WERI-Rb-1 (cell line): ENCODE measurements at regions not wholly inside any gene's neighbourhood (a gene's known extent, or its start where the extent isn't known, plus 50 kb on each side); places are given as distances from the start of the nearest gene placed in this dataset.
"Not testable (repeated sequence)": the region's sequence is repeated elsewhere in the genome, so short reads cannot be mapped to it uniquely, and the experiment has no call there.

ENCODE experiments used
- DNase-seq: peaks from one replicate; pipeline ENCODE4 v3.0.0-alpha.2; 2020
- H3K27ac ChIP-seq: fragments of 250-450 bp; sonication (Bioruptor Pico); 2 replicates; pipeline ENCODE4 v1.5.1; 2020; ENCODE audit warnings: mild to moderate bottlenecking, moderate library complexity
- H3K27me3 ChIP-seq: fragments of 250-450 bp; sonication (Bioruptor Pico); 2 replicates; pipeline ENCODE4 v1.5.1; 2021; ENCODE audit warnings: mild to moderate bottlenecking, low read depth, moderate library complexity; ENCODE audit not compliant: insufficient read depth, severe bottlenecking
- H3K36me3 ChIP-seq: fragments of 250-450 bp; sonication (Bioruptor Pico); 2 replicates; pipeline ENCODE4 v1.5.1; 2020; ENCODE audit warnings: mild to moderate bottlenecking, moderate library complexity
- H3K4me3 ChIP-seq: 2 replicates; pipeline ENCODE4 v1.5.1; 2011; ENCODE audit warnings: low read depth, mild to moderate bottlenecking, control low read depth, low read length
- H3K9me3 ChIP-seq: fragments of 250-450 bp; sonication (Bioruptor Pico); 2 replicates; pipeline ENCODE4 v1.5.1; 2021; ENCODE audit warnings: mild to moderate bottlenecking, moderate library complexity; ENCODE audit not compliant: severe bottlenecking
- TF ChIP-seq, protein P1 (sequence below): IDR thresholded peaks from 2 replicates; pipeline ENCODE4 v1.5.1; 2011; ENCODE audit warnings: low read depth, mild to moderate bottlenecking, control low read depth, inconsistent platforms, low read length

DNA sequence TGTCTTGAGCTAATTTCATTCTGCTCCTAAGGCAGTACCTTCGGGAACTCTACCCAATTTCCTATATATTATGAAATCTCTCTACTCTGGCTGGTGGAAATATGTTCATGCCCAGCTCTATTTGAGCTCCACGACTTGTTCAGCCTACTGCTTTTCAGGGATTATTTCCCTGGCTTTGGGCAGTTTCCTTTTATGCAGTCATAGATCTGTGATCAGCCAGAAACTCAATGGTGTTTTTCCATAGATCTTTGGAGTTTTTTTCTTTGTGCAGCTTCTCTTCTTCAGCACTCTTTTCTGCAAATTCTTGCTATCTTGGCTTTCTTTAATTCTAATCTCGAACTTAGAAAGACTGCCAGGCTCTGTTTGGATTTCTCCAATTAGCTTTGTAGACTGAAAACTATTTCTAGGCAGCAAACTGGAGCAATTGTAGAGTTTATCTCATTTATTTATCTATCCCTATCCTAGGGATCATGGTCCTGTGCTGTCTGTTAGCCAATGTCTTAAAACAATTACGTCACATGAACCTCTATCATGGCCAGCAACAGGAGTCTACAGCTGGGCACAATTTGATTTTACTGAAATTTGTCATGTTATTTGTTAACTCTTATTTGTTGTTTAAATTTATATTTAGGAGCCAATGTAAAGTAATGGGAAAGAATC lies 328.4 kb downstream of the BCKDHB start:
- Histone ChIP-seq H3K36me3 (no peaks in the 10 kb centered on the region), H3K4me3 (no peak overlapping the region), H3K9me3 (no peaks in the 10 kb centered on the region), H3K27me3 (no peaks in the 10 kb centered on the region), H3K27ac (no peak overlapping the region)
- no peak for DNase-seq
- TF ChIP-seq, protein P1, sequence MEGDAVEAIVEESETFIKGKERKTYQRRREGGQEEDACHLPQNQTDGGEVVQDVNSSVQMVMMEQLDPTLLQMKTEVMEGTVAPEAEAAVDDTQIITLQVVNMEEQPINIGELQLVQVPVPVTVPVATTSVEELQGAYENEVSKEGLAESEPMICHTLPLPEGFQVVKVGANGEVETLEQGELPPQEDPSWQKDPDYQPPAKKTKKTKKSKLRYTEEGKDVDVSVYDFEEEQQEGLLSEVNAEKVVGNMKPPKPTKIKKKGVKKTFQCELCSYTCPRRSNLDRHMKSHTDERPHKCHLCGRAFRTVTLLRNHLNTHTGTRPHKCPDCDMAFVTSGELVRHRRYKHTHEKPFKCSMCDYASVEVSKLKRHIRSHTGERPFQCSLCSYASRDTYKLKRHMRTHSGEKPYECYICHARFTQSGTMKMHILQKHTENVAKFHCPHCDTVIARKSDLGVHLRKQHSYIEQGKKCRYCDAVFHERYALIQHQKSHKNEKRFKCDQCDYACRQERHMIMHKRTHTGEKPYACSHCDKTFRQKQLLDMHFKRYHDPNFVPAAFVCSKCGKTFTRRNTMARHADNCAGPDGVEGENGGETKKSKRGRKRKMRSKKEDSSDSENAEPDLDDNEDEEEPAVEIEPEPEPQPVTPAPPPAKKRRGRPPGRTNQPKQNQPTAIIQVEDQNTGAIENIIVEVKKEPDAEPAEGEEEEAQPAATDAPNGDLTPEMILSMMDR, result no peak

DNA sequence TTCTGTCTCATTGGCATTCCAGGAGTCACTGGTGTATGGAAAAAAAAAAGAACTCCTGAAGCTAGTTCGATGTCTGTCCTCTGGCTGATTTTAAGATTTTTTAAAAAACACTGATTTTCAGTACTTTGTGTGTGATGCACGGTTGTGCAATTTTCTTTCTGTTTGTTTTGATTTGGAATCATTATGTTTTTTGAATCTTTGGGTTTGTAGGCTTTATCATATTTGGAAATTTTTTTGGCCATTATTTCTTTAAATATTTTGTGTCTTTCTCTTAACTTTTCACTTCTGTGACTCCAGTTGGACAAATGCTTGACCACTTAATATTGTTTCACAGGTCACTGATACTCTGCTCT lies 327.2 kb downstream of the BCKDHB start:
- no peaks in the 10 kb centered on the region for H3K36me3 ChIP-seq
- H3K27ac ChIP-seq, result no peak overlapping the region
- no peak for DNase-seq
- no peaks in the 10 kb centered on the region for H3K9me3 ChIP-seq
- no peaks in the 10 kb centered on the region for H3K27me3 ChIP-seq
- TF ChIP-seq, protein P1, result no peak
- no peak overlapping the region for H3K4me3 ChIP-seq

DNA sequence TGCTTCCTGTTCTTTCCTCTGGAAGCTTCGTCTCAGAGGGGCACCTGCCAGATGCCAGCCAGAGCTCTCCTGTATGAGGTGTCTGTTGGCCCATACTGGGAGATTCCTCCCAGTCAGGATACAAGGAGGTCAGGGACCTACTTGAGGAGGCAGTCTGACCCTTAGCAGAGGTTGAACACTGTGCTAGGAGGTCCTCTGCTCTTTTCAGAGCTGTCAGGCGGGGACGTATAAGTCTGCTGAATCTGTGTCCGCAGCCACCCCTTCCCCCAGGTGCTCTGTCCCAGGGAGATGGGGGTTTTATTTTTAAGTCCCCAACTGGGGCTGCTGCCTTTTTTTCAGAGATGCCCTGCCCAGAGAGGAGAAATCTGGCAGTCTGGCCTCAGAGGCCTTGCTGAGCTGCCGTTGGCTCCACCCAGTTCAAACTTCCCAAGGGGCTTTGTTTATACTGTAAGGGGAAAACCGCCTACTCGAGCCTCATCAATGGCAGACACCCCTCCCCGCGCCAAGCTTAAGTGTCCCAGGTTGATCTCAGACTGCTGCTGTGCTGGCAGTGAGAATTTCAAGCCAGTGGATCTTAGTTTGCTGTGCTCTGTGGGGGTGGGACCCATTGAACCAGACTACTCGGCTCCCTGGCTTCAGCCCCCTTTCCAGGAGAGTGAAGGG lies 326.7 kb downstream of the BCKDHB start:
- no peaks in the 10 kb centered on the region for H3K9me3 ChIP-seq
- H3K4me3 ChIP-seq, result no peak overlapping the region
- no peaks in the 10 kb centered on the region for H3K36me3 ChIP-seq
- no peak for DNase-seq
- TF ChIP-seq, protein P1, result no peak
- H3K27ac ChIP-seq, result no peak overlapping the region
- no peaks in the 10 kb centered on the region for H3K27me3 ChIP-seq

DNA sequence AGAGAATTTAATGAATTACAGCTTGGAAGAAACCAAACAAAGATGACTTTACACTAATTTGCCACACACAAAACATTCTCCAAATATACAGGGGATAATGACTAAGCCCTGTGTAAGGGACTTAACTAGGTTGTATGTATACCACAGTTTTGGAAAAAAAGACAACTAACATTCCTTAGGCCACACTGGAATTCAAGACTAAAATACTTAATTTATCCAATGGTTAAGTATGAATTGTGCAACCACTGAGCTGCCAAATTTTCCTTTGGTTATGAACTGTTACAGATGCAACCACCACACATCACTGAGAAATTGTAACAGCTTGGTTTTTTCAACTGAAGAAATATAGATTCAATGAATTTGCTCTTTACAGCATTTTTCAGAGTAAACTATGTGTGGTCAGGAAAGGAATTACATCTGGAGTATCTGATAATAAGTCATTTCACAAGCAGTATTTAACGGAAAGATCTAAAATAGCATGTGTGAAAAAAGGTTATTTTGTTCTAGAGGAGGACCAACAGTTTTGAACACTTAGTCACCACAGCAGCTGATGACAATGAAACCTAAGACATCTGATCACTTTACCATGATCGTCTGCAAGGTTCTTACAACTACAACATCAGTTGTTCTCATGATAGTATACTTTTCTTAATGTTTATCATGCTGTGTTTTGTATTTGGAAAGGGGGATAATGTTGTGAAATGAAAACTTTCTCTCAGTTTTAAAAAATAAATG lies 318.8 kb downstream of the BCKDHB start:
- H3K4me3 ChIP-seq, result no peak overlapping the region
- H3K27me3 ChIP-seq, result no peaks in the 10 kb centered on the region
- DNase-seq, result no peak
- no peaks in the 10 kb centered on the region for H3K36me3 ChIP-seq
- H3K27ac ChIP-seq, result no peak overlapping the region
- TF ChIP-seq, protein P1, result no peak
- H3K9me3 ChIP-seq, result peaks cover 8% of the 10 kb centered on the region

DNA sequence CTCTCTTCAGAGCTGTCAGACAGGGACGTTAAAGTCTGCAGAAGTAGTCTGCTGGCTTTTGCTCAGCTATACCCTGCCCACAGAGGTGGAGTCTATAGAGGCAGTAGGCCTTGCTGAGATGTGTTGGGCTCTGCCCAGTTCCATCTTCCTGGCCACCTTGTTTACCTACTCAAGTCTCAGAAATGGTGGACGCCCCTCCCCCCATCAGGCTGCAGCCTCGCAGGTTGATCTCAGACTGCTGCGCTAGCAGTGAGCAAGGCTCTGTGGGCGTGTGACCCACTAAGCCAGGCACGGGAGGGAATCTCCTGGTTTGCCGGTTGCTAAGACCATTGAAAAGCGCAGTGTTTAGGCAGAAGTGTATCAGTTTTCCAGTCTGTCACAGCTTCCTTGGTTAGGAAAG lies 305.0 kb downstream of the BCKDHB start:
- TF ChIP-seq, protein P1, result no peak
- Histone ChIP-seq H3K27me3 (no peaks in the 10 kb centered on the region), H3K36me3 (no peaks in the 10 kb centered on the region), H3K9me3 (no peaks in the 10 kb centered on the region), H3K4me3 (no peak overlapping the region), H3K27ac (no peak overlapping the region)
- DNase-seq, result no peak

DNA sequence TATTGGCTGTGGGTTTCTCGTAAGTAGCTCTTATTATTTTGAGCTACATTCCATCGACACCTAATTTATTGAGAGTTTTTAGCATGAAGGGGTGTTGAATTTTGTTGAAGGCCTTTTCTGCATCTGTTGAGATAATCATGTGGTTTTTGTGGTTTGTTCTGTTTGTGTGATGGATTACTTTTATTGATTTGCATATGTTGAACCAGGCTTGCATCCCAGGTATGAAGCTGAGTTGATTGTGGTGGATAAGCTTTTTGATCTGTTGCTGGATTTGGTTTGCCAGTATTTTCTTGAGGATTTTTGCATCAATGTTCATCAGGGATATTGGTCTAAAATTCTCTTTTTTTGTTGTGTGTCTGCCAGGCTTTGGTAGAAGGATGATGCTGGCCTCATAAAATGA lies 301.5 kb downstream of the BCKDHB start:
- H3K27me3 ChIP-seq, DNase-seq, H3K36me3 ChIP-seq, H3K27ac ChIP-seq, H3K9me3 ChIP-seq, H3K4me3 ChIP-seq: not testable (repeated sequence)
